ENCODE measurements at regions not wholly inside any gene's neighbourhood (a gene's known extent, or its start where the extent isn't known, plus 50 kb on each side); places are given as distances from the start of the nearest gene placed in this dataset.

- H3K4me3 ChIP-seq (ENCODE audit: low read depth in 1 of 5, low read length in 5 of 5): no peak overlapping the region
- H3K27ac ChIP-seq (ENCODE audit: low read depth, low read length): no peak overlapping the region
- no peaks in the 10 kb centered on the region for H3K4me1 ChIP-seq (ENCODE audit: control insufficient read depth in 5 of 5, insufficient read depth in 5 of 5, low read length in 5 of 5)
- no peaks in the 10 kb centered on the region for H3K9me3 ChIP-seq (ENCODE audit: control insufficient read depth in 5 of 5, low read length in 5 of 5)
- H3K9ac ChIP-seq (ENCODE audit: low read length in 5 of 5): no peak overlapping the region
- H3K36me3 ChIP-seq (ENCODE audit: control insufficient read depth in 5 of 5, insufficient read depth in 5 of 5, low read length in 5 of 5): no peaks in the 10 kb centered on the region
- no peaks in the 10 kb centered on the region for H3K27me3 ChIP-seq (ENCODE audit: control insufficient read depth in 5 of 5, insufficient read depth in 4 of 5, low read length in 5 of 5)
Measured at GRCh38 chr10:65358565-65358964, 1567.3 kb upstream of the LRRTM3 start.

DNA sequence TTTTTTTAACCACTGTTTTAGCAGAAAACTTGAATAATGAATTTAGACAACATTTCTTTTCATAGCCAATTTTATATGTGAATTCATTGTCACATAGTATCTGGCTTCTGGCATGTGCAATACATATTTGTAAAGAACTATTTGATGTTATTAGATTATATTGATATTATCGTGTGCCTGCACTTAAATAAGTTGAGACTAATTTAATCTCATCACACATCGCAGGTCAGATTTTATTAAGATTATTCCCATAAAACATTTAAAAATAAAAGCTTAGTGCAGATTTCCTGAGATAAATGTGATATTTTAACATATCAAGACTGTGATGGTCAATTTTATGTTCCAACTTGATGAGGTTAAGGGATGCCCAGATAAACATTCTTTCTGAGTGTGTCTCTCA lies 1565.3 kb upstream of the LRRTM3 start:
- Histone ChIP-seq H3K4me3 (ENCODE audit: low read depth in 1 of 5, low read length in 5 of 5) (no peak overlapping the region), H3K4me1 (ENCODE audit: control insufficient read depth in 5 of 5, insufficient read depth in 5 of 5, low read length in 5 of 5) (no peaks in the 10 kb centered on the region), H3K27ac (ENCODE audit: low read depth, low read length) (no peak overlapping the region), H3K36me3 (ENCODE audit: control insufficient read depth in 5 of 5, insufficient read depth in 5 of 5, low read length in 5 of 5) (no peaks in the 10 kb centered on the region), H3K9ac (ENCODE audit: low read length in 5 of 5) (no peak overlapping the region), H3K9me3 (ENCODE audit: control insufficient read depth in 5 of 5, low read length in 5 of 5) (no peaks in the 10 kb centered on the region), H3K27me3 (ENCODE audit: control insufficient read depth in 5 of 5, insufficient read depth in 4 of 5, low read length in 5 of 5) (no peaks in the 10 kb centered on the region)

DNA sequence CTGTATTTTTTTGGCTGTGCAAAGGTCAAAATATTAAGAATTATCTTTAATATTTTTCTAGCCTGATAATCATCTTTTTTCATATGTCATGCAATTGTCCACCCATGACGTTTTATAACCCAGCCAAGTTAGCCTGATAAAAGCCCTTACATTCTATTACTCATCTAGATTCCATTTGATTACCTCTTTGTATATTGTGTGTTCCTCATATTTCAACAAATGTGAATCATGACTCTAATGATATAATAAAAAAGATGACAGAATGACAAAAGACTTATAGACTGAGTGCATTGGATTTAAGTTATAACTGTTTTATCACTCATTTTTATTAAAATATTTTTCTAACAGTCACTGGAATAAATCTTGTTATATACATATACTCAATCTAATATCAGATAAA lies 1560.0 kb upstream of the LRRTM3 start:
- Histone ChIP-seq H3K27me3 (ENCODE audit: control insufficient read depth in 5 of 5, insufficient read depth in 4 of 5, low read length in 5 of 5) (no peaks in the 10 kb centered on the region), H3K27ac (ENCODE audit: low read depth, low read length) (no peak overlapping the region), H3K4me1 (ENCODE audit: control insufficient read depth in 5 of 5, insufficient read depth in 5 of 5, low read length in 5 of 5) (no peaks in the 10 kb centered on the region), H3K4me3 (ENCODE audit: low read depth in 1 of 5, low read length in 5 of 5) (no peak overlapping the region), H3K36me3 (ENCODE audit: control insufficient read depth in 5 of 5, insufficient read depth in 5 of 5, low read length in 5 of 5) (no peaks in the 10 kb centered on the region), H3K9me3 (ENCODE audit: control insufficient read depth in 5 of 5, low read length in 5 of 5) (no peaks in the 10 kb centered on the region), H3K9ac (ENCODE audit: low read length in 5 of 5) (no peak overlapping the region)

DNA sequence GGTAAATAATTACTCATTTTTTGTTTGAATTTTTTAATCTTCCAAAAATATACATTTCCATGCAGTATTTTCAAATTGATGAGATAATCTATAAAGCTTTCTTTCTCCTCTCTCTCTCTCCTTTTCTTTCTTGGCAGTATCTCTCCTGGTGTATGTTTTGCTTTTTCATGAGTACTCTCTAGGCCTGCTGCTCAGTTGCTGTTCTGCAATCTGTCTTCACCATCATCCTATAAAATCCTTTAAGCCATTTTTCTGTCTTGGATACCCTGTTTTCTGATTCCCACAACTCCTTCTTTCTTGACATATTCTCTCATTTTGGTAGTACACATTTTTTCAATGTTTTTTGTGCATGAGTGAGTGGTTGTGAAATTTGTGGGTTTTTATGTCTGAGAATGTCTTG lies 1558.1 kb upstream of the LRRTM3 start:
- H3K9ac ChIP-seq (ENCODE audit: low read length in 5 of 5): no peak overlapping the region
- no peak overlapping the region for H3K27ac ChIP-seq (ENCODE audit: low read depth, low read length)
- no peaks in the 10 kb centered on the region for H3K9me3 ChIP-seq (ENCODE audit: control insufficient read depth in 5 of 5, low read length in 5 of 5)
- H3K27me3 ChIP-seq (ENCODE audit: control insufficient read depth in 5 of 5, insufficient read depth in 4 of 5, low read length in 5 of 5): no peaks in the 10 kb centered on the region
- no peaks in the 10 kb centered on the region for H3K4me1 ChIP-seq (ENCODE audit: control insufficient read depth in 5 of 5, insufficient read depth in 5 of 5, low read length in 5 of 5)
- H3K4me3 ChIP-seq (ENCODE audit: low read depth in 1 of 5, low read length in 5 of 5): no peak overlapping the region
- H3K36me3 ChIP-seq (ENCODE audit: control insufficient read depth in 5 of 5, insufficient read depth in 5 of 5, low read length in 5 of 5): no peaks in the 10 kb centered on the region

GRCh38 chr10:65375528-65375927 lies 1550.3 kb upstream of the LRRTM3 start:
- Histone ChIP-seq H3K27ac (ENCODE audit: low read depth, low read length) (no peak overlapping the region), H3K9me3 (ENCODE audit: control insufficient read depth in 5 of 5, low read length in 5 of 5) (peaks cover 0 to 3% (median 0%) of the 10 kb centered on the region in 5 donors), H3K27me3 (ENCODE audit: control insufficient read depth in 5 of 5, insufficient read depth in 4 of 5, low read length in 5 of 5) (no peaks in the 10 kb centered on the region), H3K4me1 (ENCODE audit: control insufficient read depth in 5 of 5, insufficient read depth in 5 of 5, low read length in 5 of 5) (no peaks in the 10 kb centered on the region), H3K4me3 (ENCODE audit: low read depth in 1 of 5, low read length in 5 of 5) (no peak overlapping the region), H3K36me3 (ENCODE audit: control insufficient read depth in 5 of 5, insufficient read depth in 5 of 5, low read length in 5 of 5) (no peaks in the 10 kb centered on the region), H3K9ac (ENCODE audit: low read length in 5 of 5) (no peak overlapping the region)

GRCh38 chr10:65377687-65378086 lies 1548.1 kb upstream of the LRRTM3 start:
- Histone ChIP-seq H3K4me3 (ENCODE audit: low read depth in 1 of 5, low read length in 5 of 5) (no peak overlapping the region), H3K27me3 (ENCODE audit: control insufficient read depth in 5 of 5, insufficient read depth in 4 of 5, low read length in 5 of 5) (no peaks in the 10 kb centered on the region), H3K27ac (ENCODE audit: low read depth, low read length) (no peak overlapping the region), H3K9ac (ENCODE audit: low read length in 5 of 5) (no peak overlapping the region), H3K4me1 (ENCODE audit: control insufficient read depth in 5 of 5, insufficient read depth in 5 of 5, low read length in 5 of 5) (no peaks in the 10 kb centered on the region), H3K9me3 (ENCODE audit: control insufficient read depth in 5 of 5, low read length in 5 of 5) (peaks cover 0 to 3% (median 0%) of the 10 kb centered on the region in 5 donors), H3K36me3 (ENCODE audit: control insufficient read depth in 5 of 5, insufficient read depth in 5 of 5, low read length in 5 of 5) (no peaks in the 10 kb centered on the region)

- Histone ChIP-seq H3K9me3 (ENCODE audit: control insufficient read depth in 5 of 5, low read length in 5 of 5) (no peaks in the 10 kb centered on the region), H3K9ac (ENCODE audit: low read length in 5 of 5) (no peak overlapping the region)
Measured at GRCh38 chr10:65394502-65395297, 1531.1 kb upstream of the LRRTM3 start.

GRCh38 chr10:65395631-65396030 lies 1530.2 kb upstream of the LRRTM3 start:
- Histone ChIP-seq H3K9ac (ENCODE audit: low read length in 5 of 5) (no peak overlapping the region), H3K27ac (ENCODE audit: low read depth, low read length) (no peak overlapping the region), H3K36me3 (ENCODE audit: control insufficient read depth in 5 of 5, insufficient read depth in 5 of 5, low read length in 5 of 5) (no peaks in the 10 kb centered on the region), H3K27me3 (ENCODE audit: control insufficient read depth in 5 of 5, insufficient read depth in 4 of 5, low read length in 5 of 5) (no peaks in the 10 kb centered on the region), H3K4me3 (ENCODE audit: low read depth in 1 of 5, low read length in 5 of 5) (no peak overlapping the region), H3K4me1 (ENCODE audit: control insufficient read depth in 5 of 5, insufficient read depth in 5 of 5, low read length in 5 of 5) (no peaks in the 10 kb centered on the region), H3K9me3 (ENCODE audit: control insufficient read depth in 5 of 5, low read length in 5 of 5) (no peaks in the 10 kb centered on the region)

More at GRCh38 chr10:65394502-65395297, 1531.1 kb upstream of the LRRTM3 start:
- Histone ChIP-seq H3K36me3 (ENCODE audit: control insufficient read depth in 5 of 5, insufficient read depth in 5 of 5, low read length in 5 of 5) (no peaks in the 10 kb centered on the region), H3K4me1 (ENCODE audit: control insufficient read depth in 5 of 5, insufficient read depth in 5 of 5, low read length in 5 of 5) (no peaks in the 10 kb centered on the region), H3K27ac (ENCODE audit: low read depth, low read length) (no peak overlapping the region), H3K4me3 (ENCODE audit: low read depth in 1 of 5, low read length in 5 of 5) (no peak overlapping the region), H3K27me3 (ENCODE audit: control insufficient read depth in 5 of 5, insufficient read depth in 4 of 5, low read length in 5 of 5) (no peaks in the 10 kb centered on the region)

DNA sequence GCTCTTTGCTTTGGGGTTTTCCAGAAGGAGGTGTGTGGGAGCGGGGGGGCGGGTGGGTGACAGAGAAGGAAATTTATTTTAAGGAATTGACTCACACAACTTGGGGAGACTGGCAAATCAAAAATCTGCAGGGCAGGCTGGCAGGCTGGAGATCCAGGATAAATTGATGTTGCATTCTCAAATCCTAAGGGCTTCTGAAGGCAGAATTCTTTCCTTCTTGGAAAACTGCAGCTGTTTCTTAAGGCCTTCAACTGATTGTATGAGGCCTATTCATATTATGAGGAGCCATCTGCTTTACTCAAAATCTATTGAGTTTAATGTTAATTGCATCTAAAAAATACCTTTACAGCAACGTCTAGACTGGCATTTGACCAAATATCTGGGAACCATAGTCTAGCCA lies 1528.8 kb upstream of the LRRTM3 start:
- no peaks in the 10 kb centered on the region for H3K9me3 ChIP-seq (ENCODE audit: control insufficient read depth in 5 of 5, low read length in 5 of 5)
- H3K4me1 ChIP-seq (ENCODE audit: control insufficient read depth in 5 of 5, insufficient read depth in 5 of 5, low read length in 5 of 5): no peaks in the 10 kb centered on the region
- H3K27ac ChIP-seq (ENCODE audit: low read depth, low read length): no peak overlapping the region
- H3K4me3 ChIP-seq (ENCODE audit: low read depth in 1 of 5, low read length in 5 of 5): no peak overlapping the region
- H3K27me3 ChIP-seq (ENCODE audit: control insufficient read depth in 5 of 5, insufficient read depth in 4 of 5, low read length in 5 of 5): no peaks in the 10 kb centered on the region
- no peaks in the 10 kb centered on the region for H3K36me3 ChIP-seq (ENCODE audit: control insufficient read depth in 5 of 5, insufficient read depth in 5 of 5, low read length in 5 of 5)
- no peak overlapping the region for H3K9ac ChIP-seq (ENCODE audit: low read length in 5 of 5)

- H3K4me3 ChIP-seq (ENCODE audit: low read depth in 1 of 5, low read length in 5 of 5): no peak overlapping the region
- no peak overlapping the region for H3K9ac ChIP-seq (ENCODE audit: low read length in 5 of 5)
- peaks cover 0 to 3% (median 0%) of the 10 kb centered on the region in 5 donors for H3K9me3 ChIP-seq (ENCODE audit: control insufficient read depth in 5 of 5, low read length in 5 of 5)
- no peak overlapping the region for H3K27ac ChIP-seq (ENCODE audit: low read depth, low read length)
- H3K4me1 ChIP-seq (ENCODE audit: control insufficient read depth in 5 of 5, insufficient read depth in 5 of 5, low read length in 5 of 5): no peaks in the 10 kb centered on the region
- no peaks in the 10 kb centered on the region for H3K27me3 ChIP-seq (ENCODE audit: control insufficient read depth in 5 of 5, insufficient read depth in 4 of 5, low read length in 5 of 5)
- H3K36me3 ChIP-seq (ENCODE audit: control insufficient read depth in 5 of 5, insufficient read depth in 5 of 5, low read length in 5 of 5): no peaks in the 10 kb centered on the region
Measured at GRCh38 chr10:65408401-65408800, 1517.4 kb upstream of the LRRTM3 start.
